B cell (primary cell): ENCODE measurements at regions not wholly inside any gene's neighbourhood (a gene's known extent, or its start where the extent isn't known, plus 50 kb on each side); places are given as distances from the start of the nearest gene placed in this dataset.
"Not testable (repeated sequence)": the region's sequence is repeated elsewhere in the genome, so short reads cannot be mapped to it uniquely, and the experiment has no call there.

Source experiments
- ATAC-seq: fragments of 200-7000 bp; cut with Tn5 transposase; one replicate; pipeline ENCODE4 v1.10.0; 2021; ENCODE audit warnings: low read depth, mild to moderate bottlenecking, moderate number of reproducible peaks, moderate library complexity
- CTCF ChIA-PET: fragments of 350-600 bp; sonication (Branson Sonifier 250); formaldehyde crosslinking; loops from one replicate; lab custom pipeline; 2021; ENCODE audit warnings: antibody characterized with exemption, inconsistent platforms; lab: Charles Lee
- POLR2A ChIA-PET: fragments of 350-600 bp; sonication (Branson Sonifier 250); formaldehyde crosslinking; loops from one replicate; lab custom pipeline; 2021; ENCODE audit warnings: antibody characterized with exemption; lab: Charles Lee
- DNase-seq: peaks from one replicate; pipeline ENCODE4 v3.0.0; 2013
- H2AFZ ChIP-seq: 2 replicates; pipeline ENCODE4 v1.6.1; 2012; ENCODE audit warnings: mild to moderate bottlenecking, low read depth, low read length; ENCODE audit not compliant: insufficient read depth, poor library complexity, severe bottlenecking
- H3K27ac ChIP-seq, 2 donors: 1 replicate in 1 of 2; 2 replicates in 1 of 2; pipeline ENCODE4 v1.5.1; 2012 to 2013; ENCODE audit warnings: low read length in 2 of 2, mild to moderate bottlenecking in 2 of 2, moderate library complexity in 1 of 2
- H3K27me3 ChIP-seq, 4 experiments: fragments of 200-600 bp in 1 of 4; sonication (generic) in 1 of 4; replicated peaks in 1 of 4; 1 replicate in 2 of 4; 2 replicates in 2 of 4; pipeline versions ENCODE4 v1.6.1 to v1.7.0; 2013 to 2016; ENCODE audit warnings: low read length in 3 of 4, mild to moderate bottlenecking in 2 of 4, mixed read lengths in 1 of 4, moderate library complexity in 1 of 4; ENCODE audit not compliant: insufficient read depth in 4 of 4, control insufficient read depth in 3 of 4; ENCODE audit errors: control extremely low read depth in 1 of 4
- H3K36me3 ChIP-seq, 2 experiments: replicated peaks in 1 of 2; 1 replicate in 1 of 2; 2 replicates in 1 of 2; pipeline versions ENCODE4 v1.6.1 to v1.7.1; 2013; ENCODE audit warnings: low read length in 1 of 2; ENCODE audit not compliant: insufficient read depth in 2 of 2, control insufficient read depth in 1 of 2; ENCODE audit errors: control extremely low read depth in 1 of 2, extremely low read depth in 1 of 2
- H3K4me1 ChIP-seq, 2 donors: fragments of 200-600 bp in 1 of 2; sonication (generic) in 1 of 2; 1 replicate in 1 of 2; 2 replicates in 1 of 2; pipeline versions ENCODE4 v1.5.1 to v1.6.1; 2013 to 2017; ENCODE audit warnings: low read length in 2 of 2; ENCODE audit not compliant: control insufficient read depth in 2 of 2, insufficient read depth in 2 of 2
- H3K4me2 ChIP-seq: replicated peaks from 2 replicates; pipeline ENCODE3; 2012; ENCODE audit warnings: mild to moderate bottlenecking, low read depth, low read length; ENCODE audit not compliant: poor library complexity, severe bottlenecking
- H3K4me3 ChIP-seq, 5 experiments: fragments of 200-600 bp in 1 of 5; sonication (generic) in 1 of 5; 1 replicate in 3 of 5; 2 replicates in 2 of 5; pipeline versions ENCODE4 v1.5.1 to v1.7.0; 2011 to 2016; ENCODE audit warnings: low read length in 4 of 5, mild to moderate bottlenecking in 4 of 5, low read depth in 2 of 5, control low read depth in 1 of 5, moderate library complexity in 1 of 5; ENCODE audit not compliant: insufficient read depth in 1 of 5; ENCODE audit errors: control extremely low read depth in 1 of 5, extremely low read depth in 1 of 5
- H3K79me2 ChIP-seq: fragments of 200-600 bp; sonication (generic); one replicate; pipeline ENCODE4 v1.6.0; 2016; ENCODE audit warnings: low read length; ENCODE audit not compliant: control insufficient read depth, insufficient read depth
- H3K9ac ChIP-seq: fragments of 200-600 bp; sonication (generic); 2 replicates; pipeline ENCODE4 v1.6.1; 2017; ENCODE audit warnings: mild to moderate bottlenecking, low read length, moderate library complexity
- H3K9me3 ChIP-seq, 3 donors: one replicate each; pipeline versions ENCODE4 v1.6.1 to v1.7.1; 2013; ENCODE audit warnings: low read length in 2 of 3; ENCODE audit not compliant: control insufficient read depth in 2 of 3, insufficient read depth in 1 of 3; ENCODE audit errors: control extremely low read depth in 1 of 3
- H4K20me1 ChIP-seq: 2 replicates; pipeline ENCODE4 v1.6.0; 2012; ENCODE audit warnings: mild to moderate bottlenecking, low read length; ENCODE audit not compliant: insufficient read depth, control insufficient read depth, poor library complexity, severe bottlenecking
- H3K27ac Mint-ChIP-seq: one replicate; pipeline ENCODE4 v1.8.0; 2021; ENCODE audit warnings: mixed read lengths
- H3K27me3 Mint-ChIP-seq: one replicate; pipeline ENCODE4 v1.8.0; 2021; ENCODE audit warnings: mixed read lengths
- H3K4me1 Mint-ChIP-seq: one replicate; pipeline ENCODE4 v1.8.0; 2021; ENCODE audit warnings: mixed read lengths
- H3K4me3 Mint-ChIP-seq: one replicate; pipeline ENCODE4 v1.8.0; 2021; ENCODE audit warnings: mixed read lengths
- H3K9me3 Mint-ChIP-seq: one replicate; pipeline ENCODE4 v1.8.0; 2022; ENCODE audit warnings: mixed read lengths; ENCODE audit not compliant: insufficient read depth
- CTCF ChIP-seq: fragments of 200-600 bp; IDR thresholded peaks from one replicate; pipeline ENCODE4 v1.8.0; 2022; ENCODE audit warnings: antibody characterized with exemption, mild to moderate bottlenecking
- EZH2 ChIP-seq: IDR thresholded peaks from 2 replicates; pipeline ENCODE4 v1.6.1; 2012; ENCODE audit warnings: borderline replicate concordance, low read depth, mild to moderate bottlenecking, moderate library complexity, low read length; ENCODE audit not compliant: insufficient read depth, poor library complexity, severe bottlenecking
- WGBS: methylation state at CpG from one replicate; pipeline ENCODE4 v1.1.5; 2013; ENCODE audit warnings: missing lambda C conversion rate; ENCODE audit not compliant: insufficient coverage; 5-methylcytosine and 5-hydroxymethylcytosine counted together
- intact Hi-C: fragments of 100-400 bp; cut with micrococcal nuclease; formaldehyde crosslinking; loops from one replicate; pipeline ENCODE4 v1.10.0; 2022

- Mint-ChIP-seq H3K27me3 (no peaks in the 10 kb centered on the region), H3K9me3 (peaks cover 7% of the 10 kb centered on the region), H3K4me3 (no peak overlapping the region), H3K27ac (no peak overlapping the region), H3K4me1 (no peaks in the 10 kb centered on the region)
- WGBS: 100% methylated on average over 1 of the region's 1 CpG
- H3K9ac ChIP-seq: no peak overlapping the region
- CTCF ChIA-PET: no interaction called here
- H3K4me2 ChIP-seq: no peak overlapping the region
- no peak overlapping the region for H2AFZ ChIP-seq
- H3K4me3 ChIP-seq: no peak overlapping the region
- no peak for DNase-seq
- POLR2A ChIA-PET: no interaction called here
- intact Hi-C loops: no loop called here
- ATAC-seq: no peak
- H4K20me1 ChIP-seq: no peaks in the 10 kb centered on the region
- H3K27ac ChIP-seq: no peak overlapping the region
- no peaks in the 10 kb centered on the region for H3K79me2 ChIP-seq
- H3K4me1 ChIP-seq: no peaks in the 10 kb centered on the region
- no peaks in the 10 kb centered on the region for H3K36me3 ChIP-seq
- TF ChIP-seq EZH2: no peak
- no peak for TF ChIP-seq CTCF
- H3K27me3 ChIP-seq: no peaks in the 10 kb centered on the region
- peaks cover 0 to 2% (median 0%) of the 10 kb centered on the region in 3 donors for H3K9me3 ChIP-seq
Measured at GRCh38 chr4:95761426-95761825, 78.5 kb upstream of the PDHA2 start.

- H3K79me2 ChIP-seq, ATAC-seq, DNase-seq, H3K4me1 Mint-ChIP-seq, intact Hi-C loops, H3K4me2 ChIP-seq, H3K4me1 ChIP-seq, H3K27me3 ChIP-seq, H2AFZ ChIP-seq, POLR2A ChIA-PET, H3K4me3 ChIP-seq, H3K27ac Mint-ChIP-seq, H3K9me3 ChIP-seq, H3K27me3 Mint-ChIP-seq, H3K4me3 Mint-ChIP-seq, H3K27ac ChIP-seq, H3K36me3 ChIP-seq, H4K20me1 ChIP-seq, H3K9me3 Mint-ChIP-seq, CTCF ChIA-PET, H3K9ac ChIP-seq: not testable (repeated sequence)
- WGBS: no CpG with 5 or more reads among the region's 1 CpG
Measured at GRCh38 chr4:95760646-95761045, 79.2 kb upstream of the PDHA2 start.
